GM23338 (cell line): ENCODE measurements at regions not wholly inside any gene's neighbourhood (a gene's known extent, or its start where the extent isn't known, plus 50 kb on each side); places are given as distances from the start of the nearest gene placed in this dataset.
"Not testable (repeated sequence)": the region's sequence is repeated elsewhere in the genome, so short reads cannot be mapped to it uniquely, and the experiment has no call there.

ENCODE experiments used
- EZH2 ChIP-seq: fragments of 200-600 bp; sonication (generic); IDR thresholded peaks from one replicate; pipeline ENCODE4 v1.8.0; 2017; ENCODE audit warnings: antibody characterized with exemption, mild to moderate bottlenecking, low read depth; ENCODE audit not compliant: unreplicated experiment
- EZH2phosphoT487 ChIP-seq: fragments of 200-600 bp; sonication (generic); IDR thresholded peaks from one replicate; pipeline ENCODE4 v1.8.1; 2018; ENCODE audit warnings: antibody characterized with exemption; ENCODE audit not compliant: unreplicated experiment
- POLR2AphosphoS5 ChIP-seq: IDR thresholded peaks from 2 replicates; pipeline ENCODE4 v1.6.1; 2016; ENCODE audit warnings: antibody characterized with exemption, low read depth
- TF ChIP-seq, protein P1 (sequence below), 2 experiments: fragments of 200-600 bp in 1 of 2; sonication (generic) in 1 of 2; conservative IDR thresholded peaks; 2 replicates each; pipeline versions ENCODE4 v1.5.1 to v1.6.1; 2016 to 2017; ENCODE audit warnings: antibody characterized with exemption in 2 of 2, low read depth in 2 of 2, mild to moderate bottlenecking in 2 of 2, moderate library complexity in 1 of 2
- TF ChIP-seq, protein P2 (sequence below): IDR thresholded peaks from 2 replicates; pipeline ENCODE4 v1.6.1; 2016; ENCODE audit warnings: antibody characterized with exemption
- TF ChIP-seq, protein P3 (sequence below): IDR thresholded peaks from one replicate; pipeline ENCODE4 v1.6.1; 2018; ENCODE audit warnings: antibody characterized with exemption; ENCODE audit not compliant: unreplicated experiment

DNA sequence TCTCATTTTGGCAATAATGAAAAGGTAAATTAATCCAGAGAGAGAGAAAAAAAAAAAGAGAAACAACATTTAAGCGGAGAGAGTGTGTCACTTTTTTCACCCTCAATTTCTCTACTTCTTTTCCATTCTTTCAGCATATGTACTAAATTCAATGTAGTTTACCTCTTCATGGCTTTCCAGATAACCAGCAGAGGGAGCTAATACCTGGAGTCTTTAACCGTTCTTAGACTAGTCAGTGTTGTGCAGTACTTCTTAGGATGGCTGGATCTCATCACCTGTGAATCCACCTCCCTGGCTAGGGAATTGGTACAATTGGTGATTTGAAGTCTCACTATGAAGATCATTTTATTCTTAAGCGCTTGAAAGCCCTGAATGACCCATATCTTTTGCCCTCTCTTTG is 87.3 kb upstream of the HSFY2 start:
- TF ChIP-seq, protein P1, sequence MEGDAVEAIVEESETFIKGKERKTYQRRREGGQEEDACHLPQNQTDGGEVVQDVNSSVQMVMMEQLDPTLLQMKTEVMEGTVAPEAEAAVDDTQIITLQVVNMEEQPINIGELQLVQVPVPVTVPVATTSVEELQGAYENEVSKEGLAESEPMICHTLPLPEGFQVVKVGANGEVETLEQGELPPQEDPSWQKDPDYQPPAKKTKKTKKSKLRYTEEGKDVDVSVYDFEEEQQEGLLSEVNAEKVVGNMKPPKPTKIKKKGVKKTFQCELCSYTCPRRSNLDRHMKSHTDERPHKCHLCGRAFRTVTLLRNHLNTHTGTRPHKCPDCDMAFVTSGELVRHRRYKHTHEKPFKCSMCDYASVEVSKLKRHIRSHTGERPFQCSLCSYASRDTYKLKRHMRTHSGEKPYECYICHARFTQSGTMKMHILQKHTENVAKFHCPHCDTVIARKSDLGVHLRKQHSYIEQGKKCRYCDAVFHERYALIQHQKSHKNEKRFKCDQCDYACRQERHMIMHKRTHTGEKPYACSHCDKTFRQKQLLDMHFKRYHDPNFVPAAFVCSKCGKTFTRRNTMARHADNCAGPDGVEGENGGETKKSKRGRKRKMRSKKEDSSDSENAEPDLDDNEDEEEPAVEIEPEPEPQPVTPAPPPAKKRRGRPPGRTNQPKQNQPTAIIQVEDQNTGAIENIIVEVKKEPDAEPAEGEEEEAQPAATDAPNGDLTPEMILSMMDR (conservative IDR thresholded peaks at IDR 0.05; ENCODE audit: low read depth in 2 of 2): not testable (repeated sequence)
- TF ChIP-seq EZH2, POLR2AphosphoS5, EZH2phosphoT487: not testable (repeated sequence)
- TF ChIP-seq, protein P2, sequence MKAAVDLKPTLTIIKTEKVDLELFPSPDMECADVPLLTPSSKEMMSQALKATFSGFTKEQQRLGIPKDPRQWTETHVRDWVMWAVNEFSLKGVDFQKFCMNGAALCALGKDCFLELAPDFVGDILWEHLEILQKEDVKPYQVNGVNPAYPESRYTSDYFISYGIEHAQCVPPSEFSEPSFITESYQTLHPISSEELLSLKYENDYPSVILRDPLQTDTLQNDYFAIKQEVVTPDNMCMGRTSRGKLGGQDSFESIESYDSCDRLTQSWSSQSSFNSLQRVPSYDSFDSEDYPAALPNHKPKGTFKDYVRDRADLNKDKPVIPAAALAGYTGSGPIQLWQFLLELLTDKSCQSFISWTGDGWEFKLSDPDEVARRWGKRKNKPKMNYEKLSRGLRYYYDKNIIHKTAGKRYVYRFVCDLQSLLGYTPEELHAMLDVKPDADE: not testable (repeated sequence)
- TF ChIP-seq, protein P3, sequence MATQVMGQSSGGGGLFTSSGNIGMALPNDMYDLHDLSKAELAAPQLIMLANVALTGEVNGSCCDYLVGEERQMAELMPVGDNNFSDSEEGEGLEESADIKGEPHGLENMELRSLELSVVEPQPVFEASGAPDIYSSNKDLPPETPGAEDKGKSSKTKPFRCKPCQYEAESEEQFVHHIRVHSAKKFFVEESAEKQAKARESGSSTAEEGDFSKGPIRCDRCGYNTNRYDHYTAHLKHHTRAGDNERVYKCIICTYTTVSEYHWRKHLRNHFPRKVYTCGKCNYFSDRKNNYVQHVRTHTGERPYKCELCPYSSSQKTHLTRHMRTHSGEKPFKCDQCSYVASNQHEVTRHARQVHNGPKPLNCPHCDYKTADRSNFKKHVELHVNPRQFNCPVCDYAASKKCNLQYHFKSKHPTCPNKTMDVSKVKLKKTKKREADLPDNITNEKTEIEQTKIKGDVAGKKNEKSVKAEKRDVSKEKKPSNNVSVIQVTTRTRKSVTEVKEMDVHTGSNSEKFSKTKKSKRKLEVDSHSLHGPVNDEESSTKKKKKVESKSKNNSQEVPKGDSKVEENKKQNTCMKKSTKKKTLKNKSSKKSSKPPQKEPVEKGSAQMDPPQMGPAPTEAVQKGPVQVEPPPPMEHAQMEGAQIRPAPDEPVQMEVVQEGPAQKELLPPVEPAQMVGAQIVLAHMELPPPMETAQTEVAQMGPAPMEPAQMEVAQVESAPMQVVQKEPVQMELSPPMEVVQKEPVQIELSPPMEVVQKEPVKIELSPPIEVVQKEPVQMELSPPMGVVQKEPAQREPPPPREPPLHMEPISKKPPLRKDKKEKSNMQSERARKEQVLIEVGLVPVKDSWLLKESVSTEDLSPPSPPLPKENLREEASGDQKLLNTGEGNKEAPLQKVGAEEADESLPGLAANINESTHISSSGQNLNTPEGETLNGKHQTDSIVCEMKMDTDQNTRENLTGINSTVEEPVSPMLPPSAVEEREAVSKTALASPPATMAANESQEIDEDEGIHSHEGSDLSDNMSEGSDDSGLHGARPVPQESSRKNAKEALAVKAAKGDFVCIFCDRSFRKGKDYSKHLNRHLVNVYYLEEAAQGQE: not testable (repeated sequence)
